Right renal pelvis (tissue), 4 donors: ENCODE measurements at regions not wholly inside any gene's neighbourhood (a gene's known extent, or its start where the extent isn't known, plus 50 kb on each side); places are given as distances from the start of the nearest gene placed in this dataset.
"Not testable (repeated sequence)": the region's sequence is repeated elsewhere in the genome, so short reads cannot be mapped to it uniquely, and the experiment has no call there.

ENCODE experiments used
- DNase-seq, 4 donors: peaks; one replicate each; pipeline ENCODE4 v3.0.0-alpha.2; 2013; ENCODE audit warnings: low read depth in 4 of 4, low spot score in 3 of 4, missing footprints in 1 of 4

- not testable (repeated sequence) for DNase-seq
These were observed 445.1 kb downstream of the PTPRU start for GRCh38 chr1:29681416-29681815.

DNA sequence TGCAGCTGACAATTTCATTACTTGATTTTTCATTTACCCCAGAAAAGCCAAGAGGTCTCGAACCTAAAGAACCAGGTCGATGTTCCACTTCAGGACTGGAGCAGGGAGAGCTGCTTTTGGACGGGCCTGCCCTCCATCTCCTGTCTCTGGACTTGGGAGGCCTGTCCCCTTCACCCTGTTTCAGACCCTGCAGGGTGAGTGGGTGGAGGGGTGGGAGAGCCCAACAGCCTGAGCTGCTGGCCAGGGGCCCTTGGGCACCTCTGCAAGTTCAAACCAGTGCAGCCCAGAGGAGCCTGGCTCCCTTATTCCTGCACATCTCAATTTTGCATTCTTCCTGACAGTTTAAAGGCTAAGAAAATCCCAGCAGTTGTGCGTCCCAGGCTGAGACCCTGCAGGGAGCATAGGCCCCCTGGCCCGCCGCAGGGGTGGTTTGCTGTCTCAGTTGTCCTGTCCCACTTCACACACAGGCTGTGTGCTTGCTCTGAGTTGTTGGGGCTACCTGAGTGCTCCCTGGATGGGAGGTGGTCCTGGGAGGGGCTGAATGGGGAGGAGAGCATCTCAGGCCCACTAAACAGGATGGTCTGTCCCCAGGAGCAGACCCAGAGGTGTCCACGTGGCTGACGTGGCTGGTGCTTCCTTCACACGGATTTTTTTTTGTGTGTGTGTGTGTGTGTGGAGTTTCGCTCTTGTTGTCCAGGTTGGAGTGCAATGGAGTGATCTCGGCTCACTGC, 443.7 kb downstream of the PTPRU start:
- DNase-seq: no peak

GRCh38 chr1:29679316-29679715, 443.0 kb downstream of the PTPRU start:
- no peak for DNase-seq

- no peak for DNase-seq
These were observed 441.0 kb downstream of the PTPRU start for GRCh38 chr1:29677028-29678024.

DNA sequence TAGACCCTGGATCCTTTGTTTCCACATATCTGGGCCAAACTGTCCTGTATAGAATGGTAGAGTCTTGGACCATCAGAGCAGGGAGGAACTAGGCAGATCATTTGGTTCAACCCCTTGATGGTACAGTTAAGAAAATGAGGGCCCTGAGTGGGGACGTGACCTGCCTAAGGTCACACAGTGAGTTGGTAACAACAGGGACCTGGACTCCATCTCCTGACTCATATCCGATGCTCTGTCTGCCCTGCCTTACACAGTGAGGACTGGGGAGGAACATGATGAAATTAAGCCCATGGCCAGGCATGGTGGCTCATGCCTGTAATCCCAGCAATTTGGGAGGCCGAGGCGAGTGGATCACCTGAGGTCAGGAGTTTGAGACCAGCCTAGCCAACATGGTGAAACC, 440.2 kb downstream of the PTPRU start:
- no peak for DNase-seq

DNA sequence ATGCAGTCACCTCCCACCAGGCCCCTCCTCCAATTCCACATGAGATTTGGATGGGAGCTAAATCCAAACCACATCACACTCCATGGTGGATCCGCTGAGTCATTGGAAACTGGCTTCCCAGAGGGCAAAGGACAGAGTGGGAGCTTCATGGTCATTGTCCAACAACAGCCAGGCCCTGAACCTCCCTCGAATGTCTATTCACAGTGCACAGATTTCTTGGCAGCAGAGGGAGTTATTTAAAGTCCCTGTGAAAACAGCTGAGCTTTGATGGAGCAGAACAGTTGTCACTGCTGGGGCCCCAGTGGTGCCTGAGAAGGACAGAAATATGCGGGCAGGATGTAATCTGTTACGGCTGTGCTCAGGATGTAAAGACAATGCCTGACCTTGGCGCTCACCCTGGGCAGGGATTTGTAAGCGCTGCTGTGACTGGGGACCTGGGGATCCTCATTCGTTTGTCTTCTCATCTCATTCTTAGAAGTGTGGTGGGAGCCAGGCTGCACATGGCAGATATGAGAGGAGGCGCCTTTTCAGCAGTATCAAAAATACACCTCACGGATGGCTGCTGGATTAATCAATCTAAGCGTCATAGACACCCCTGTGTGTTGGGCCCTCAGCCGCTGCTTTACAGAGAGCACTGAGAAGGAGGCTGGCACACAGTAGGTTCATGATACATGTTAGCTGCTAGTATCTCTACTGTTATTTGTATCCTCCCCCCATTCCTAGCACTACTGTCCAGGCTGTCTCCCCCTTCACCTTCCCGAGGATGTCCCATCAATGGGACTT, 439.4 kb downstream of the PTPRU start:
- no peak for DNase-seq

DNA sequence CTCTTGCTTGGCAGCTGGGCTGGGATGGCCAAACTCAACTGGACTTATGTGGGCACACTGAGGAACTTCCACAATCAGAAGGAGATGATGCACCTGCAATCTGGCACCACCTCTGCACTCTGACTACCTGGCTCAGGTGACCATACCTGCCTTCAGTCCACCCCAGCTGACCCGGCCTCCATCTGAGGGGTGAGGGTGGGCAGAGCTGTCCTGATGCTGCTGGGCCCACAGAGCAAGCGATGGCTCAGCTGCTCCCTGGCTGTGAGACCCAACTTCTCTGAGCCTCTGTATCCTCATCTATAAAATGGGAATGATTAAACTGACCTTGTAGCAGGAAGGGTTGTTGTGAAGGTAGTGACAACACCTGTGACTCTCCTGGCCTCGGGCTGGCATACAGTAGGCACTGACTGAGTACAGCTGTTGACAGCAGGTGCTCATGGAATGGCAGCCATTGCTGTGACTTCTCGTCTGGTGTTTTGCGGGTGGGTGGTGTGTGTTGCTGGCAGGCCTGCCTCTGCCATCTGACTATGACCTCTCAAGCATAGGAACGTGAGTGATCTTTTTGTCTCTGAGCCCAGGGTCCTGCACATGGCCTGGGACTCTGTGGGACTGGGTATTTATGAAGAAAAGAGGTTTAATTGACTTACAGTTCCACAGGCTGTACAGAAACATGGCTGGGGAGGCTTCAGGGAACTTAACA, 438.5 kb downstream of the PTPRU start:
- no peak for DNase-seq

- DNase-seq: no peak
These were observed 437.6 kb downstream of the PTPRU start for GRCh38 chr1:29673669-29674626.

- no peak for DNase-seq
These were observed 436.8 kb downstream of the PTPRU start for GRCh38 chr1:29673228-29673500.

- DNase-seq: no peak
These were observed 436.3 kb downstream of the PTPRU start for GRCh38 chr1:29672416-29673227.

- no peak for DNase-seq
These were observed 435.4 kb downstream of the PTPRU start for GRCh38 chr1:29671446-29672356.

DNA sequence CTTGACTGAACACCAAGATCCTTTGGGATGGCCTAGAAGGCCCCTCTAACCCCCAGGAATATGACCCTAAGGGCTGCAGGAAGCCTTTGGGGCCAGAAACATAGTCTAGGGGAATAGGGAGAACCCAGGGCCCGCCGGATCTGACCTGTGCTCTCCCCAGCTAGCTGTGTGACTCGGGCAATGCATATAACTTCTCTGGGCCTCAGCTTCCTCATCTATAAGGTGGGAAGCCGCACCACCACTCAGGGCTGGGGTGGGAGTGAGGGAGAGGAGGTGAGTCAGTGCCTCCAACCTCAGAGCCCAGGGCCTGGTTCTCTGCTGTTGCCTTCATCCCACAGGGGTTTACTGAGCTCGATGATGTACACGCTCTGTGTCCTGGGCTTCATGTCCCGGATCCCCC, 434.4 kb downstream of the PTPRU start:
- DNase-seq: no peak

GRCh38 chr1:29669912-29670311, 433.6 kb downstream of the PTPRU start:
- DNase-seq: no peak

DNA sequence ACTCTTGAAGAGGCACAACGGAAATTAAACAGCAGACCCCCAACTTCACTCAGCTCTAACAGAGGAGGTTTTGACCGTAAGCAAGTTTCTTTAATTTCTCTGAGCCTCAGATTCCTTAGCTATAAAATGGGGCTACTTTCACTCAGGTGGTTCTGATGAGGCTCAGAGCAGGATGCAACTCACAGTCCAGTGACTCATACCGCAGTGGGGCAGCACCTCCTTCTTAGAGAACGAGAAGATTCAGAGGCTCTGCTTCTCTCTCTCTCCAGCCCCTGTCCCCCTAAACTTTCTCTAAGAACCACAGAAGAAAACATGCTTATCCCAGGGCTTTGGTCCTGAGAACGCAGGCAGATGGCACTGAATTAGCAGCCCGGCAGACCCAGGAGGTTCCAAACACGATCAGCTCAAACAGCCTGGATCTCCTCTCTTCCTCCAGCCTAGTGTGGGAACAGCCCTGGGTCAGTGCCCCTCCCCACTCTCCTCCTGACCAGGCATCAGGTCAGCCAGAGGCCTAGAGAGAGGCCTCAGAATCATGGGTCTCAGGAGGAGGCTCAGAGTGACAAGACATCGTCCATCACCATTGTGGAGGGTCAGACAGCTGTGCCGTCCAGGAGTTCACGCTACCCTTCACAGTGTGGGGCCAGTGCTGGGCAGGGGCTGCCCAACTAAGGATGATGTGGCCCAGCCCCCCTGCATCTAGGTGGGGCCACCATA, 433.0 kb downstream of the PTPRU start:
- DNase-seq: no peak

DNA sequence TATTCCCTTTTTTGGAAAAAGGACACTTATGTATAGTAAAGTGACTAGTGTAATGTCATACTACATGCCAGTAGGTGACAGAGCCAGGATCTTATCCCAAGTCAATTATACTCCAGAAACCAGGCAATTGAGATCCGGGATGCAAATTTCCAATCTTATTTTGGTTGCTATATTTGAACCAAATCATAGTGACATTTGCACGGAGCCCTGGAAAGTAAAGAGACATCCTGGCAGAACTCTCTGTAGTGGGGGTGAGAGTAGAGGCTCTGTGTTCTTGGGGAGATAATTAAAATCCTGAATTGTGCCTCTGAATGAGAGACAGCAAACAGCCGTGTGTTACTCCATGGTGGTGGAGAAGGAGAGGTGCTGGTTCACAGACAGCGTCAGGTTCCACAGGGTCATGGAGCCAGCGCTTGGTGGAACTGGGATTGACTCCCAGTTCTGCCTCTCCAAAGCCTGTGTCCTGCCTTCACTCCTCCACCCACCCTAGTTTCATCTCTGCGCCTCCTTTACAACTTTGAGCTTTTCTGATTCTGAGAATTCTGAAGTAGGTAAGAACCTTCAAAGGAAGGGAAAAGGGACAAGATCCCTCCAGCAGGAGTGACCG, 432.3 kb downstream of the PTPRU start:
- DNase-seq: no peak

DNA sequence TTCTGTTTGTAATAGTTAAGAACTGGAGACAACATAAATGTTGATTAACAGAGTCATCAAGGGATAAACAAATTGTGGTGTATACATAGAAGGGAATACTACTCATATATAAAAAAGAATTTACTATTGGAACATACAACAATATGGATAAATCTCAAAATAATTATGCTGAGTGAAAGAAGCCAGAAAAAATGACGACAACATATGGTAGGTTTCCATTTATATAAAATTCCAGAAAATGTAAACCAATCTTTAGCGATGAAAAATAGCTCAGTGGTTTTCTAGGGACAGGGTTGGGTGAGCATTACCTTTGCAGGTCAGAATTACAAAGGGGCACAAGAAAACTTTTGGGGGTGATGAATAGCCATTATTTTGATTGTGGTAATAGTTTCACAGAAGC, 431.6 kb downstream of the PTPRU start:
- no peak for DNase-seq

DNA sequence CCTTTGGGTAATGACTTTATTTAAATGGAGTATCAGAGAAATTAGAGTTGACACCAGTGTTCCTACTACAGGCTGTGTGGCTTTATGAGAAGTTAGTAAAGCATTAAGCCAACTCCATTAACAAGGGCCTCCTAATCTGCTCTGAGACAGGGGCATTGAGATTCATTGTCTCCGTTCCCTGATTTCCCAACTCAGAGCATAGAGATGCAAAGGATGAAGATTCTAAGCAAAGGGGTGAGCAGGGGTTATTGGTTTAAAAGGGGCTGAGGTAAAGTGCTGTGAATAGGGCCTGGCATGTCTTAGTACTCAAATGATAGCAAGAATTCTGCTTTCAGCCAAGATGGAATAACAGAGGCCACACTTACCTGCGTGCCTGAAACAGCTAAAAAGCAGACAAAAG, 428.4 kb downstream of the PTPRU start:
- no peak for DNase-seq
